HG03442 (cell line): ENCODE measurements at regions not wholly inside any gene's neighbourhood (a gene's known extent, or its start where the extent isn't known, plus 50 kb on each side); places are given as distances from the start of the nearest gene placed in this dataset.

Experiments used
- ATAC-seq: cut with Tn5 transposase; IDR thresholded peaks from one replicate; pipeline ENCODE4 v1.9.1; 2021; ENCODE audit warnings: mild to moderate bottlenecking, moderate library complexity; ENCODE audit not compliant: unreplicated experiment

DNA sequence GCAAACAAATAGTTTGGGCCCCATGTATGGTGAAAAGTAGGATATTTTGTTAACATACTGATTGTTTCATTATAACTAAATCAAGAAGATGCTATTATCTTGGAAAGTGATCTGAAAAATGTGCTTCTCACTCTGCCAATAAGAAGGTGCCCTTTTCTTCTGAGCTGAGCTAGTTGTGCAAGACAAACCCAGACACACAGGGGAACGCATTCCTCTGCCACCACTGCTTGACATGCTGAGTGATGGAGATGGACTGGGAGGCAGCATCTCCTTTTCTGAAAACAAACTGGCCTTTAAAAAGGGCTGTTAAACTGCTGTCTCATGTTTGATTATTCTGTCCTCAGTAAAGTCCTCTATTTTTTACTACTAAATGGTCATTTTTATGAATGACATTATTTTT is 1989.9 kb upstream of the CELF4 start:
- ATAC-seq, result no peak

DNA sequence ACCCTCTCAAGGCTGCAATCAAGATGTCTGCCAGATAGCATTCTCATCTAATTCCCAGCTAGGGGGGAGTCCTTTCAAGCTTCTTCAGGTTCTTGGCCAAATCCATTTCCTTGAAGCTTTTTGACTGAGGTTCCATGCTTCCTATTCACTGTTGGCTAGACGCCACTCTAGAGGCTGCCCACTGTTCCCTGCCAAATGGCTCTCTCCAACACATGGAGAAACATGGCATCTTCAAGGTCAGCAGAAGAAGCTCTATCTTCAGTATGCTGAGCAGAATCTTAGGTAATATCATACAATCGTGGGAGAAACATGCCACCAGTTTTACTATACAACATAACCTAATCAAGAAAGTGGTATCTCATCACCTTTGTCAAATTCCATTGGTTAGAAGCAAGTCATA is 1985.1 kb upstream of the CELF4 start:
- no peak for ATAC-seq

DNA sequence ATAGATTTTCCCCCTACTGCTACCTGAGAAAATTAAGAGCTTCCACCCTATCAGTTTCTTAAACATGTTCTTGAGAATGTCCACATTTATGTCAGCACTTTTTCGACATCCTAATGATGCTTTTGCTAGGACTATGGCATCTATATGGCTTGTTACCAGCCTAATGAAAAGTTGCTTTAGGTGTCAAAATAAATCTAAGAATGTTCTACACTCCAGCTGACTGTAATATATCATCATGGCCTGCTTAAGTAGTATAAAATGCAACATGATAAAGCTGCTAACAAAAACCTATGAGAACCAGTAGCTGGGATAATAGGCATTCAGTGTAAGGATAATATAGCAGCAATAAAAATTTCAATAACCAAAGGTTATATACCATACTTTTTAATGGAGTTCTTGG is 1983.5 kb upstream of the CELF4 start:
- no peak for ATAC-seq

DNA sequence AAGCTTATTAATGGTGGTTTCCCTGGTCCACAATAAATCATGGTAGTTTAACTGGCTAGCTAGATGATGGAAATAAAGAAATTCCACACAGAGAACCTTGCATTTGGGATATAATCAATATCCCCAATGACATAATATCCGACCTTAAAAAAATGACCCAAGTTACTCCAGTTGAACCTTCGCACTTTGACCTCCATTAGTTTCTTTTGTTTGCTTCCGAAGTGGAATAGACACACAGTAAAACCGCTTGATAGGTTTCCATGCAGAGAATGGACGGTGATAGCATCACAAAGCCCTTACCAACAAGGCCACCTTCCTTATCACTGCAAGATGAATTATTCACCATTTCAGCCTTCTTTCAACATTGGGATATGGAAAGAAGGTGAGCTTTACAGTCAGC is 1966.1 kb upstream of the CELF4 start:
- no peak for ATAC-seq

DNA sequence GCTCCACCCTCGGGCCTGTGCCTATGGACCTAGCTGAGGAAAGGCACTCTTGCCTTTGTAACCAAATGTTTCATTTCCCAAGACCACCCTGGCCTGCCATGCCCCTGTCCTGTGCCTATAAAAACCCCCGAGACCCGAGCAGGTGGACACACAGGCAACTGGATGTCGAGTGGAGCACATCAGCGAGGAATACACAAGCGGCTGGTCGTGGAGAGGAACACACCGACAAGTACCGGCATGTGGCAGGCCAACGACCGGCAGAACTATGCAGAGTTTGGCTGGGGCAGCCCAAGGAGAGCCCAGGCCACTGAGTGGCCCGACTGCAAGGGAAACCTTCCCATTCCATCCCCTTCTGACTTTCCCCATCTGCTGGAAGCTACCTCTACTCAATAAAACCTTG is 1963.8 kb upstream of the CELF4 start:
- ATAC-seq, result no peak

DNA sequence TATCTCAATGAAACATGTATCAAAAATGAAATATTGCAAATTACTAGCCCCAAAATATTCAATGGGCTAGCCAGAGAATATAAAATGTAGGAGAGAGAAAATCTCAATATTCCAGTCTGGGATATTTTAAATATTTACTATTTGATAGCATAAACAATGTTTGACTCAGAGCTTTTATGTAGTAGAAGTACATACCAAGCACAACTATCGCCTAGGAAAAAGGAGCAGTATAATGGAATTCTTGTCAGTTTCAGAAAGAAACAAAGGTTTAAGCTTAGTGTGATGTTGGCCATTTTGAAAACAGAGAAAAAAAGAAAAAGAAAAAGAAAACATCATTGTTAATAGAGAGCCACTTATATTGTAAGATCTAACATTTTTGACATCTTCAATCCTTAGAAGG is 1961.9 kb upstream of the CELF4 start:
- no peak for ATAC-seq

DNA sequence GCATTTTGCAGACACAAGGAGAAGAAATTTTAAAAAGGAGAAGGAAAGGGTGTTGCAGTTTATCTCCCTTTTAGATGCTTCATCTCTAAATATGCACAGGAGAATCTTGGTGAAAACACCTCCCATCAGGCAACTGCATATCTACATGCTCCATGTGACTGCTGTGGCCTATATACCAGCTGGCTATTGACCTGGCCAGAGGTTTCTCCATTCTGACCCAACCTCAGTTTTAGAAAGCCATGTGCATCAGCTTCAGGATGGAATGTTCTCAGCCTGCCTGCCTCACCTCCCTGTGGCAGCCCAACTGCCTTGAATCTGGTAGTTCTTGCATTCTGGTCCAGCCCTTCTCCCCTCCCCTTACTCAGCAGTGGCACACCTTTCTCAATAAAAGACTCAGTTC is 1958.8 kb upstream of the CELF4 start:
- no peak for ATAC-seq

DNA sequence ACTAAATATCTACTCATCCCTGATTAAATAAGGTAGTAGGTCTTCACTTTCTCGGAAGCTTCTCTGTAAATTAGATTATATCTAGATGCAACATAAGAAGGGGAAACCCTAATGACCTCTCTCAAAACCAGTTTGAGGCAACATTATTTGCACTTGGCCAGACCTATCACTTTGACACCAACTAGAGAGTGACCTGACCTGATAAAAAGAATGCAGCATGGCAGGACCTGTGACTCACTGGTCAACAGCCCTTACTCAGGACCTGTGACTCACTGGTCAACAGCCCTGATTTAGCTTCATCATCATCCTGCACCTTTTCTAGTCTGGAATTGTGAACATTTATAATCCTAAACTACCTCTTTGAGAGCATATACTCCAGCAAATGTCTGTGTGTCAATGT is 1957.7 kb upstream of the CELF4 start:
- no peak for ATAC-seq

DNA sequence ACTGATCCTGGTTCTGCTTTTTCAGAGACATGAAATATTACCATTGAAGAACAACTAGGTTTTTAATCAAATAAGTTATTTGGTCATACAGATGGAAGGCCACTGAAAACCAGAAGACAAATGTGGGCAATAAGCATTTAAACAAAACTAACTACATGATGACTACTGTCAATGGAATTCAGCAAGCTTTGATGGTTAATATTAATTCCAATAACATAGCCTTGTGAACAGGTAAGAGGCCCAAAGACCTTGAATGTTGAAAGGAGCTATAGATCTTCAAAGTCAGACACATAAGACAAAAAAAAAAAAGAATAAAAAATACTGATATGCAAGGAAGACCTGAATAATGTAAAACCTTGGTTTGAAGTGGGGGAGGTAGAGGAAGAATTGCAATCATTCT is 1955.6 kb upstream of the CELF4 start:
- ATAC-seq, result no peak

DNA sequence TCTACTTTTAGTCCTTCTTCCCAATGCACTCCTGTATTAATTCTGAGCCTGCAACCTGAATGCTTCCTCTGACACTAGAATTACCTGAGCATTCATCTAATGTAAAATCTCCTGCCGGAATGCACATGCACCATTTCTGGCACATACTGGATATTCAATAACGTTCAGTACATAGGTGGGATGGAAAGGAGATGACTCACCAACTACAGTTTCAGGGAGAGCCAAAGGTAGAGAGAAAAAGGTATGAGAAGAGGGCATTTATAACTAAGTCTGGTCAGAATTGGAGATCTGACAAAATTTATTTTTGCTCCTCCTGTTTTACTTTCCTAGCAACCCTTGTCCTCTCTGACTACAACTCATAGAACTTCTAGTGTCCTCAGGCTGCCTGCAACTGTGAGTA is 1954.1 kb upstream of the CELF4 start:
- no peak for ATAC-seq

DNA sequence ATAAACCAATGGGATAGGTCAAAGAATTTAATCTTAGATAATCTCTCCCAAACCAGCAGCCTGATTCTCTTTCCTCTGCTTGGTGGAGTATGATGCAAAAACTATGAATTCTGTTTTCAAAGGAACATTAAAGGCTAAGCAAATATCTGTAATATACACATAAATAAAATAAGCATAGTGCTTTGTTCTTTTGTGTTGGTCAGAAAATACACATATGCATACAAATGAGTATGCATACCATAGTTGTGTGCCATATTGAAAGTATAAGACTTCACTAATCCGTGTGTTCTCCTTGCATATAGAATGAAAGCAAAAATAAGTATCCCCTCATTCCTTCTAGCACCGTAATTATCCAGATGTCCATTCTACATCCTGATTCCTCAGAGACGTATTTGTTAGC is 1949.7 kb upstream of the CELF4 start:
- no peak for ATAC-seq

DNA sequence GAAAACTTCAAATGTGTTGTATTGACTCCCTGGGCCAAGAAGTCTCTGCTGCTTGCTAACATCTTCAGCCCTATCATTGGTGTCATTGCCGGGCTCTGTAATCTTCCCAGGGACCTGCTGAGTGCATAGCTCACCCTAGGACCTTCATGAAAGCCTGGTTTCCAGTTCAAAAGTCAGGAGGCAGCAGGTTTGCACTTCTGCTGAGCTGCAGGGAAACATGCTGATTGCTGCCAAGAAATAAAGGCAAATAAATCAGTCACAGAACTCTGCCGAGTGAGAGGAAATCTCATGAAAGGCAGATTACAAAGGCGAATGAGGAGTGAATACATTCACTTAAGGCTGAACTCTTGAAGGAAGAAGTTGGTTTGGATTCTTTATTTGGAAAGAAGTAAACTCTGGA is 1947.6 kb upstream of the CELF4 start:
- ATAC-seq, result no peak

DNA sequence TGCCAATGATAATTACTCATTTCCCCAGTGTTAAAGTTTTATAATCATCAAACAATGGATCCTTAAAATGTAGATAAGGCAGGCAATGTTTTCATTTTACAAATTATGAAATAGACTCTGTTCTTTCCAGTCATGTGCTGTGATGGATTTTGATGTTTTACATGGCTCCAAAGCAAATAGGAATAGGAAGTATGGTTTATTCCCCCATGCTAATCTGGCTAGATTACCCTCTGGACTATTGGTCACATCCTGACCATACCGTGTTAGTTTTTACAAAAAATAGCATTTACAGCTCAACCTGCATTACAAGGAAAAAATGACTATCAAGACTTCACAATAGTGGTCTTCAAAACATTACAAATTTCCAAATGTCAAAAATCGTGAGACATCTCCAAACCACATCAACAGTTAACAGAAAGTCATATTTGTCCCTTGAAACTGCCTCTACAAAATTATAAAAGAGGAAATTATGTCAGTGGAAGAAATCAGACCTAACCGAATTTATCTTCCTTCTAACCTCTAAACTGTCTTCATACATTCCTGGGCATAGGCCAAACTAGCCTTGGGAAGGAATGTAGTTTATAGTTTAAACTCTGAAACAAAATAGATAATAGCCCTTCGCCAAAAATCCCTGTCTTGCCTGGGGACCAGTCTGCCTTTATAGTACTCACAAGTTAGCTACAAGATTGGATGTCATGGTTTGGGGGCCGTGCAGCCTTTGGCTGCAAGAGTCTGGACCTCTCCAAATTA is 1941.2 kb upstream of the CELF4 start:
- no peak for ATAC-seq

DNA sequence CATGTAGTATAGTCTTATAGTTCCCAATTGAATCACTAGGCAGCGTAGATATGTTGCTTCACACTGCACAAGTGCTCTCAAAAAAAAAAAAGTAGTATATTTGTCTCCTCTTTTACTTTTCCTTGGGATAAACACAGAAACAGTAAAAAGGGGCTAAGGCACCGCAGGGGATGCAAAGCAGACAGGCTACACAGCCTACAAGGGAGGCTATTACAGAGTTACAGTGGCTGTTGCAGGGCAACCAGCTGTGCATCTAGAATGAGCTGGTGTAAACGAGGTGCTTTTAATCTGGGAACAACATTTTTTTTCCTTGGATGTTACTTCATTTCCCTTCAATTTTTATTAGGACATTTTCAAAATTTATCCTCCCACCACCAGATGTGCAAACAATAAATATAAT is 1934.7 kb upstream of the CELF4 start:
- ATAC-seq, result no peak

DNA sequence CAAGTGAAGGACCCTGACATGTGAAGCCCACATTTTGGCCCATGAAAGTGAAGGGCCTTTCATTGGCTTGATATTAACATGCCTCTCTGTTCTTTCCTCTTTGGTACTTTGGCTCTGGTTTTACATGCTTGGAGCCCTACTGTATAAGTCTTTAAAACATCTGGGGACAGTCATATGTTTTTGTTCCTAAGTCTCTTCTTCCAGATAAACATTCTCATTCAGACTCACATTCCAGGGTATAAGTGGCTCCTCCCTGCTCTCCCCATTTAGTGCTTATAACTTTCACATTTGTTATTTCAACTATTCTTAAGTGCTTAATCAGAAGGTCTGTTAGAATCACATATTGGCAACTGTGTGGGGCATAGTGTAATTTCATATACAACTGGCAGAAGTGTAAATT is 1932.2 kb upstream of the CELF4 start:
- ATAC-seq, result no peak

DNA sequence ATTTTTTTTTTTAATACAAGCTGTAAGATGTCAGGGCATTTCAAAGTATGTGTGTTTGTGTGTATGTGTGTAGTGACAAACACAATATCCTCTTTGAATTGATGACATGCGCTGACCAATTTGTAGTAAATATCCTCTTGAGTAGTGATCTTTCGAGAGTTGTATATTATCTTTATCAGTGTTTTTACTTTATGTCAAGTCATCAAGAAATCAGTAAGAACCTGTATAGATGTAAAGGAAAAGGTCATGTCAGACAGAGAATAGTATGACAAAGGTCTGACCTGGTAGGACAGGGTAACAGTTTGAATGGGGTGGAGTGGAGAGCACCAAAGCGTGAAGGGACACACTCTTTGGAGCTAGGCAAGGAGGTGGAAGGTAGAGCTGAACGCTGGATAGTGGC is 1931.4 kb upstream of the CELF4 start:
- no peak for ATAC-seq

DNA sequence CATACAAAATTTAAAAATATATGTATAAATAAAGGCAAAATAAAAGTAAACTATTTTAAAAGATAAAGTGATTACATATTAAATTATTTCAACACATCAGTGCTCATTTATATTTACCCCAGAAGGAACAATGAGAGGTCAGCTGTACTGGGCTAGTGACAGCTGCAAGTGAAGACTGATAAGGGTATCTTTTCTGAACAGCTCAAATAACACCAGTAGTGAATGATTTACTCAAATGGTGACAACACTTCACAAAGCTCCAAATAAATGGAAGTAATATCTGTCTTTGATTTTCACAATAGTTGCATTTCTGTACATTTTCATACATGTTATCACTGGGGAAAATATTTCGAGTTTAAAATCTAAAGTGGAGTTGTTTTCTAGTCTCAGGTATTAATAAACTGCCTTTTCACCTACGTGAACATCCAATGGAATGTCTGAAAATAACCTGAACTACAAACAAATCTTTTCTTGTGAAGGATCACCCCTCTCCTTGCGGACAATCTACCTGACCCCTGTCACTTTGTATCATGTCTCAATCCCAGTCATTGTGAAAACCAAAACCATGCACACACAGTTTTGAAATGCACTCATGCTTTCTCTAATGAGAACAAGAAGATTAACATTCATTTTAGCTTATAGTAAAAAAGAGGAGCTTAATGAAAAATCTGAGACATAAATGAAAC is 1928.8 kb upstream of the CELF4 start:
- no peak for ATAC-seq

DNA sequence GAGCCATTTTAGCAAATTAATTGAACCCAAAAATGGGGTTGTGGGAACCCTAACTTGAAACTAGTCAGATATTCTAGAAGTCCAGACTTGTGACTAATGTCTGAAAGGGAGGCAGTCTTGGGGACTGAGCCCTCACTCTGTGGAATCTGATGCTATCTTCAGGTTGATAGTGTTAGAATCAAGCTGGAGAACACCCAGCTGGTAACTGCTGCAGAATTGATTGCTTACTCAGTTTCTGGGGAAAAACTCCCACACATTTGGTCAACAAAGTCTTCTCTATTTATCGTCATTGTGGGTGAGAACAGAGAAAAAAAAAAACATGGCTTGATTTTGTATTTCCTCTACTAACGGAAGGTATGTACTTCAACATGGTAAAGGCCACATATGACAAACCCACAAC is 1925.8 kb upstream of the CELF4 start:
- no peak for ATAC-seq

DNA sequence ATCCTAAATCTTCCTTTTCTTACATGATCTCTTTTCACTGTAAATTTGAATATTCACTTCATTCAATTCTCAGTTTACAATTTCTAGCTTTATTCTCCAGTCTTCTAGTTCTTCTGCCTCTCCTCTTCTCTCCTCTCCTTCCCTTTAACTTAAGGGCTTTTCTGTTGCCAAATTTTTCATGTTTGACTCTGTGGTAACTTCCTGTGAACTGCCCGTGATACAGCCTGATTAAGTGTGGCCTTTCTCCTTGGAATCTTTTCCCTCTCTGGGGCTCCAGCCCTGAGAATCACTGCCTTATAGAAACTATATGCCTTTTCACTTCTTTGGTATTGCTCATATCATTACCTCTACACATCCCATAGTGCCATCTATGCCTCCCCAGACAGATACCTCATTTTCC is 1923.8 kb upstream of the CELF4 start:
- no peak for ATAC-seq

DNA sequence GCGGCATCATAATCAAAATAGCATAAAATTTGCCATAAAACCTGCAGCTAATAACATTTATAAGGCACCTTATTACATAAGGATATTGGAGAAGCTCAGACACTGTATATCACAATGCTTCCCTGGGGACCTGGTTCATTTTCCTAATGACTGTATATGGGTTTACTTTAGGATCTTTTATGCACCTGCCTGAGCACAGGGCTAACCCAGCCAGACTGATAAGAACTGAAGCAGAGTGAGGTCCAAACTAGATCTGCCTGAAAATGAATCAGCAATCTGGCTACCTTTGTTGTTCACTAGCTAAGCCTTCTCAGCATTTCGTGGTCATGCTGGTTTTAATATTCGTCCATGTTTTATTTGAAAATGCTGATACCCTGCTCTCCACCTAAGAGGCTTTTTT is 1922.3 kb upstream of the CELF4 start:
- ATAC-seq, result no peak

DNA sequence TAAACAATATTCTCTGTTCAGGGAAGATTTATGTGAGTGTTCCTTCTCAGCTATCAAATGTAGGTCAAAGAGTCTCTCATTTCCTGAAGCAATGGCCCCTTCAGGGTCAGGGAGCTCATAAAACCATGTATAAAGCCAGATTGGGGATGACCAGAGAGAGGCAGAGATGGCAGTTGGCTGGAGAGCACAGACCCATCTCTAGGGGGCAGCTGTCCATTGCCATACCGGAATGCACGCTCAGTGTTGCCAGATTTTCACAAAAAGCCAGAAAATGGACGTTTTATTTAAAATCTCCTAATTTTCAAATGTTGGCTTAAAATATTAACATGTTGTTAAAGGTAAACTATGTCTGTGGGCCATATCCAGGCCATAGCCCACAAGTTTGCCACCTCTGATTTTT is 1920.7 kb upstream of the CELF4 start:
- ATAC-seq, result no peak

DNA sequence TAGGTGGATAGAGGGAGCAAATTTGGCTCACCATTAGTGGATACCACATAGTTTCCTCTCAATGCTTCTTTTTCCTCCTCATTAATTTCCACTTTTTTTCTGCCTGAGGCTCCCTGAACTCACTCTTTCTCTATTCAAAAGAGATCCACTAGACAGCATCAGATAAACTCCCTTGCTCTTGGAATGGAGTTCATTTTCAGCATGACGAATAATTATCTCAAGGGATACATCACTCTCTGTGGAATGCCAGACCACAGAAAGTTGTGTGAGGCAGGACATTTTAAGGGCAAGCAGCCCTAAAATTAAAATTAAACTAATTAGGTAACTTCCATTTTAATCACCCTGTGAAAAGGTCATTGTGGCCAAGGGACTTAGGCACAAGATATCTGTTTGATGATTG is 1920.1 kb upstream of the CELF4 start:
- ATAC-seq, result no peak

DNA sequence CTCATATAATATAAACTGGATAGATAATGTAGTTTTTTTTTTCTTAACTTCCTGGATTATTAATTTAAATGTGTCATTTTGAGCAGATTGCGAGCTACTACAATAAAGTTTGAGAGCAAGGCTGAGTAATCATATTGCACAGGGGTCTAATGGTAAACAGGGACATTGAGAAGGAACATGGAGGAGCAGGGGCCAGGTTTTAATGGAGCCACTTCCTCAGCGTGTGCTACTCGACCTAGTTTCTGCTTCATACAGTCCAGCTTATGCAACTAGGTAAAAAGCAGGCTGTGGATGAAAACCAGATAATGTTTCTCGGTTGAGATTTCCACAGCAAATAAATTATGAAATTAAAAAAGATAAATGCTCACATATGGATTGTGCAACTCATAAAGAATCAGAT is 1915.7 kb upstream of the CELF4 start:
- ATAC-seq, result no peak
